ENCODE measurements at regions not wholly inside any gene's neighbourhood (a gene's known extent, or its start where the extent isn't known, plus 50 kb on each side); places are given as distances from the start of the nearest gene placed in this dataset.

DNA sequence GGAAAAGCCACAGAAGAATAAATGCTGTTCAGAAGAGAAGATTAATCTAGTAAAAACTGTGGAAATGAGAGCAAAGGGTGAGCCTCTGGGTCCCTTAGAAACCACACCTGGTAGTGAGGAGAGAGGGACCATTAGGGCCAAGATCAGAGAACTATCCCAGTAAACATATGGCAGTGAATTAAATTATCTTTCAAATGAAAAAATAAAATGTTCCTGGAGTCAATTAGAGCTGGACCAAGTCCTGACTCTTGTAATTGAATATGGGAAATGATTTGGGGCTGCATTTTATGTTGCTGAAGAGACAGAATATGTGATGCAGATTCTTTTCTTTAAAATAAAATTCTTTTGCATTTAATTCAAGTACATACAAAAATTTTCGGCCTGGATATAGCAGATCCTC lies 62.2 kb upstream of the PAX3 start:
- intact Hi-C loops (cut with micrococcal nuclease; ENCODE audit: unreplicated experiment) = no loop called here
- FAIRE-seq (no peak), ATAC-seq (no peak), DNase-seq (ENCODE audit: low spot score) (no peak)
- H3K9me3 ChIP-seq (ENCODE audit: low read length) = no peaks in the 10 kb centered on the region
- H4K20me1 ChIP-seq (ENCODE audit: insufficient read depth, low read length) = no peaks in the 10 kb centered on the region
- H3K4me1 ChIP-seq (ENCODE audit: insufficient read depth, low read length) = no peaks in the 10 kb centered on the region
- POLR2A ChIA-PET = no interaction called here
- H3K4me2 ChIP-seq (ENCODE audit: low read depth, low read length) = no peak overlapping the region
- H3K27ac ChIP-seq (ENCODE audit: extremely low read length, insufficient read depth, low read length) = no peak overlapping the region
- in situ Hi-C loops (cut with HindIII; ENCODE audit: extremely low pct_ligation_motif_present, low pct_unique_long_range_greater_than_20kb) = no loop called here
- no peaks in the 10 kb centered on the region for H3K36me3 ChIP-seq (replicated peaks in 1 of 2; ENCODE audit: control insufficient read depth in 1 of 2, insufficient read depth in 2 of 2, low read length in 2 of 2)
- 0% methylated on average over 1 of the region's 1 CpG for WGBS (ENCODE audit: low lambda C conversion rate)
- no peaks in the 10 kb centered on the region for H3K27me3 ChIP-seq (ENCODE audit: control insufficient read depth in 1 of 2, insufficient read depth in 2 of 2, low read length in 2 of 2)
- no peak overlapping the region for H3K4me3 ChIP-seq (replicated peaks in 1 of 3; ENCODE audit: insufficient read depth in 1 of 3, low read depth in 2 of 3, low read length in 3 of 3)
- H2AFZ ChIP-seq (ENCODE audit: low read length) = no peak overlapping the region
- no peaks in the 10 kb centered on the region for H3K79me2 ChIP-seq (ENCODE audit: insufficient read depth, low read length)
- no TSS peak for BruUV-seq (replicated peaks)
- no peak overlapping the region for H3K9ac ChIP-seq (ENCODE audit: insufficient read depth, low read depth, low read length)
- TF ChIP-seq, protein P1, sequence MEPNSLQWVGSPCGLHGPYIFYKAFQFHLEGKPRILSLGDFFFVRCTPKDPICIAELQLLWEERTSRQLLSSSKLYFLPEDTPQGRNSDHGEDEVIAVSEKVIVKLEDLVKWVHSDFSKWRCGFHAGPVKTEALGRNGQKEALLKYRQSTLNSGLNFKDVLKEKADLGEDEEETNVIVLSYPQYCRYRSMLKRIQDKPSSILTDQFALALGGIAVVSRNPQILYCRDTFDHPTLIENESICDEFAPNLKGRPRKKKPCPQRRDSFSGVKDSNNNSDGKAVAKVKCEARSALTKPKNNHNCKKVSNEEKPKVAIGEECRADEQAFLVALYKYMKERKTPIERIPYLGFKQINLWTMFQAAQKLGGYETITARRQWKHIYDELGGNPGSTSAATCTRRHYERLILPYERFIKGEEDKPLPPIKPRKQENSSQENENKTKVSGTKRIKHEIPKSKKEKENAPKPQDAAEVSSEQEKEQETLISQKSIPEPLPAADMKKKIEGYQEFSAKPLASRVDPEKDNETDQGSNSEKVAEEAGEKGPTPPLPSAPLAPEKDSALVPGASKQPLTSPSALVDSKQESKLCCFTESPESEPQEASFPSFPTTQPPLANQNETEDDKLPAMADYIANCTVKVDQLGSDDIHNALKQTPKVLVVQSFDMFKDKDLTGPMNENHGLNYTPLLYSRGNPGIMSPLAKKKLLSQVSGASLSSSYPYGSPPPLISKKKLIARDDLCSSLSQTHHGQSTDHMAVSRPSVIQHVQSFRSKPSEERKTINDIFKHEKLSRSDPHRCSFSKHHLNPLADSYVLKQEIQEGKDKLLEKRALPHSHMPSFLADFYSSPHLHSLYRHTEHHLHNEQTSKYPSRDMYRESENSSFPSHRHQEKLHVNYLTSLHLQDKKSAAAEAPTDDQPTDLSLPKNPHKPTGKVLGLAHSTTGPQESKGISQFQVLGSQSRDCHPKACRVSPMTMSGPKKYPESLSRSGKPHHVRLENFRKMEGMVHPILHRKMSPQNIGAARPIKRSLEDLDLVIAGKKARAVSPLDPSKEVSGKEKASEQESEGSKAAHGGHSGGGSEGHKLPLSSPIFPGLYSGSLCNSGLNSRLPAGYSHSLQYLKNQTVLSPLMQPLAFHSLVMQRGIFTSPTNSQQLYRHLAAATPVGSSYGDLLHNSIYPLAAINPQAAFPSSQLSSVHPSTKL (CRISPR knock-in tag; IDR thresholded peaks at IDR 0.05) = no peak
- TF ChIP-seq HOXA5 (CRISPR knock-in tag; IDR thresholded peaks at IDR 0.05) = no peak
- TF ChIP-seq SMC3 (IDR thresholded peaks at IDR 0.05; ENCODE audit: low read length) = no peak
- no peak for TF ChIP-seq FLYWCH1 (CRISPR knock-in tag; IDR thresholded peaks at IDR 0.05)
- TF ChIP-seq ZHX1 (CRISPR knock-in tag; IDR thresholded peaks at IDR 0.05; ENCODE audit: low read depth) = no peak
- TF ChIP-seq BCL6 (CRISPR knock-in tag; IDR thresholded peaks at IDR 0.05) = no peak
- no peak for TF ChIP-seq JUND (CRISPR knock-in tag; IDR thresholded peaks at IDR 0.05)
- TF ChIP-seq DR1 (CRISPR knock-in tag; IDR thresholded peaks at IDR 0.05) = no peak
- no peak for TF ChIP-seq ZNF143 (CRISPR knock-in tag; IDR thresholded peaks at IDR 0.05)
- CTCF ChIA-PET (ENCODE audit: low intra/inter-chr PET ratio, low total read pairs) = no interaction called here
